CD14-positive monocyte (primary cell): ENCODE measurements at regions not wholly inside any gene's neighbourhood (a gene's known extent, or its start where the extent isn't known, plus 50 kb on each side); places are given as distances from the start of the nearest gene placed in this dataset.

Experiments used
- DNase-seq, 3 donors: peaks; one replicate each; pipeline ENCODE4 v3.0.0-alpha.2; 2011 to 2022
- H2AFZ ChIP-seq: 2 replicates; pipeline ENCODE4 v1.6.0; 2012; ENCODE audit warnings: mild to moderate bottlenecking, low read depth, low read length, inconsistent platforms; ENCODE audit not compliant: insufficient read depth, poor library complexity, severe bottlenecking
- H3K27ac ChIP-seq, 2 donors: 1 replicate in 1 of 2; 2 replicates in 1 of 2; pipeline ENCODE4 v1.5.1; 2012 to 2013; ENCODE audit warnings: low read length in 2 of 2, control low read depth in 1 of 2, inconsistent platforms in 1 of 2, low read depth in 1 of 2, mild to moderate bottlenecking in 1 of 2
- H3K27me3 ChIP-seq, 2 donors: one replicate each; pipeline versions ENCODE4 v1.6.0 to v1.6.1; 2011 to 2013; ENCODE audit warnings: low read length in 2 of 2; ENCODE audit not compliant: control insufficient read depth in 2 of 2, insufficient read depth in 2 of 2
- H3K36me3 ChIP-seq, 2 donors: replicated peaks in 1 of 2; 1 replicate in 1 of 2; 2 replicates in 1 of 2; pipeline versions ENCODE4 v1.5.1 to v1.6.1; 2012 to 2013; ENCODE audit warnings: low read length in 2 of 2, control low read depth in 1 of 2, inconsistent platforms in 1 of 2, mild to moderate bottlenecking in 1 of 2; ENCODE audit not compliant: insufficient read depth in 2 of 2, control insufficient read depth in 1 of 2
- H3K4me1 ChIP-seq, 2 donors: 1 replicate in 1 of 2; 2 replicates in 1 of 2; pipeline versions ENCODE4 v1.5.1 to v1.6.1; 2012 to 2013; ENCODE audit warnings: low read length in 2 of 2, control low read depth in 1 of 2, inconsistent platforms in 1 of 2, mild to moderate bottlenecking in 1 of 2, moderate library complexity in 1 of 2; ENCODE audit not compliant: insufficient read depth in 2 of 2, control insufficient read depth in 1 of 2
- H3K4me2 ChIP-seq: replicated peaks from 2 replicates; pipeline ENCODE3; 2012; ENCODE audit warnings: low read length, moderate library complexity, mild to moderate bottlenecking; ENCODE audit not compliant: poor library complexity, severe bottlenecking; ENCODE audit errors: extremely low read depth
- H3K4me3 ChIP-seq, 3 experiments: fragments of 200-600 bp in 1 of 3; sonication (generic) in 1 of 3; replicated peaks in 1 of 3; 1 replicate in 2 of 3; 2 replicates in 1 of 3; pipeline ENCODE4 v1.5.1; 2011 to 2013; ENCODE audit warnings: low read length in 3 of 3, mild to moderate bottlenecking in 3 of 3, control low read depth in 2 of 3, low read depth in 2 of 3, inconsistent platforms in 1 of 3, moderate library complexity in 1 of 3
- H3K79me2 ChIP-seq: 2 replicates; pipeline ENCODE4 v1.6.0; 2012; ENCODE audit warnings: mild to moderate bottlenecking, control low read depth, inconsistent platforms, low read length, moderate library complexity; ENCODE audit not compliant: insufficient read depth
- H3K9ac ChIP-seq: 2 replicates; pipeline ENCODE4 v1.6.0; 2017; ENCODE audit warnings: low read length, mild to moderate bottlenecking; ENCODE audit not compliant: insufficient read depth, poor library complexity, severe bottlenecking
- H3K9me3 ChIP-seq, 2 donors: replicated peaks in 1 of 2; 1 replicate in 1 of 2; 2 replicates in 1 of 2; pipeline versions ENCODE4 v1.5.1 to v1.6.1; 2012 to 2013; ENCODE audit warnings: low read length in 2 of 2, control low read depth in 1 of 2; ENCODE audit not compliant: control insufficient read depth in 1 of 2, insufficient read depth in 1 of 2
- H4K20me1 ChIP-seq: 2 replicates; pipeline ENCODE4 v1.6.0; 2012; ENCODE audit warnings: mild to moderate bottlenecking, low read length, control low read depth, moderate library complexity; ENCODE audit not compliant: insufficient read depth
- H3K27ac Mint-ChIP-seq, 7 donors: one replicate each; pipeline ENCODE4 v1.8.0; 2020; ENCODE audit warnings: mild to moderate bottlenecking in 7 of 7, mixed read lengths in 7 of 7, moderate library complexity in 6 of 7, inconsistent platforms in 2 of 7
- H3K27me3 Mint-ChIP-seq, 3 donors: one replicate each; pipeline ENCODE4 v1.8.0; 2021 to 2022; ENCODE audit warnings: low read depth in 3 of 3, mild to moderate bottlenecking in 3 of 3, mixed read lengths in 3 of 3, moderate library complexity in 3 of 3, inconsistent platforms in 1 of 3
- H3K36me3 Mint-ChIP-seq, 2 donors: one replicate each; pipeline ENCODE4 v1.8.0; 2020; ENCODE audit warnings: mixed read lengths in 2 of 2, inconsistent platforms in 1 of 2, mild to moderate bottlenecking in 1 of 2
- H3K4me1 Mint-ChIP-seq: one replicate; pipeline ENCODE4 v1.8.0; 2020; ENCODE audit warnings: mild to moderate bottlenecking, mixed read lengths
- H3K4me3 Mint-ChIP-seq, 2 donors: one replicate each; pipeline ENCODE4 v1.8.0; 2020; ENCODE audit warnings: mild to moderate bottlenecking in 2 of 2, mixed read lengths in 2 of 2, moderate library complexity in 1 of 2
- H3K9me3 Mint-ChIP-seq, 7 donors: one replicate each; pipeline ENCODE4 v1.8.0; 2020 to 2022; ENCODE audit warnings: mixed read lengths in 7 of 7, mild to moderate bottlenecking in 6 of 7, moderate library complexity in 6 of 7, inconsistent platforms in 2 of 7
- CTCF ChIP-seq: fragments of 200-600 bp; IDR thresholded peaks from one replicate; pipeline ENCODE4 v1.8.0; 2022; ENCODE audit warnings: antibody characterized with exemption, mild to moderate bottlenecking
- WGBS: methylation state at CpG from one replicate; pipeline ENCODE4 v1.1.5; 2013; ENCODE audit warnings: missing lambda C conversion rate; ENCODE audit not compliant: insufficient coverage; 5-methylcytosine and 5-hydroxymethylcytosine counted together
- intact Hi-C, 2 donors: fragments of 100-400 bp; cut with micrococcal nuclease; formaldehyde crosslinking; loops; one replicate each; pipeline versions ENCODE4 v1.15.0 to v1.15.1; 2023

GRCh38 chr2:129823044-129823443 lies 156.4 kb upstream of the RAB6C start:
- no peak overlapping the region for H2AFZ ChIP-seq
- H3K4me3 ChIP-seq = no peak overlapping the region
- H3K27ac ChIP-seq = no peak overlapping the region
- Mint-ChIP-seq H3K36me3 (no peaks in the 10 kb centered on the region), H3K27me3 (peaks cover 0 to 1% (median 0%) of the 10 kb centered on the region in 3 donors), H3K4me1 (no peaks in the 10 kb centered on the region), H3K4me3 (no peak overlapping the region), H3K27ac (peak overlapping the region in 1 of 7 donors; percentile 53), H3K9me3 (peaks cover 0 to 8% (median 2%) of the 10 kb centered on the region in 7 donors)
- no peaks in the 10 kb centered on the region for H3K4me1 ChIP-seq
- no peak overlapping the region for H3K9ac ChIP-seq
- H3K79me2 ChIP-seq = no peaks in the 10 kb centered on the region
- no peaks in the 10 kb centered on the region for H3K36me3 ChIP-seq
- no peaks in the 10 kb centered on the region for H3K27me3 ChIP-seq
- no peak for TF ChIP-seq CTCF
- DNase-seq = no peak
- intact Hi-C loops = no loop called here
- 84% methylated on average over 8 of the region's 10 CpGs for WGBS
- no peak overlapping the region for H3K4me2 ChIP-seq
- peaks cover 0 to 4% of the 10 kb centered on the region in 2 donors for H3K9me3 ChIP-seq
- no peaks in the 10 kb centered on the region for H4K20me1 ChIP-seq

- TF ChIP-seq CTCF = no peak
- Histone ChIP-seq H4K20me1 (no peaks in the 10 kb centered on the region), H3K4me2 (no peak overlapping the region), H3K9me3 (peaks cover 9 to 14% of the 10 kb centered on the region in 2 donors), H3K4me1 (no peaks in the 10 kb centered on the region), H3K79me2 (no peaks in the 10 kb centered on the region), H3K9ac (no peak overlapping the region), H3K27ac (no peak overlapping the region), H2AFZ (no peak overlapping the region), H3K36me3 (no peaks in the 10 kb centered on the region), H3K4me3 (no peak overlapping the region), H3K27me3 (no peaks in the 10 kb centered on the region)
- Mint-ChIP-seq H3K4me1 (no peaks in the 10 kb centered on the region), H3K4me3 (no peak overlapping the region), H3K27ac (no peak overlapping the region), H3K27me3 (peaks cover 0 to 2% (median 0%) of the 10 kb centered on the region in 3 donors), H3K36me3 (no peaks in the 10 kb centered on the region), H3K9me3 (peaks cover 6 to 19% (median 14%) of the 10 kb centered on the region in 7 donors)
- WGBS = 93% methylated on average over 18 of the region's 27 CpGs
- intact Hi-C loops = no loop called here
- no peak for DNase-seq
These were observed 152.0 kb upstream of the RAB6C start for GRCh38 chr2:129827311-129828090.
